Glomerular visceral epithelial cell (primary cell): ENCODE measurements at regions not wholly inside any gene's neighbourhood (a gene's known extent, or its start where the extent isn't known, plus 50 kb on each side); places are given as distances from the start of the nearest gene placed in this dataset.
"Not testable (repeated sequence)": the region's sequence is repeated elsewhere in the genome, so short reads cannot be mapped to it uniquely, and the experiment has no call there.

ENCODE experiments used
- DNase-seq: peaks from one replicate; pipeline ENCODE4 v3.0.0-alpha.2; 2016; ENCODE audit errors: extremely low spot score

- no peak for DNase-seq
Observed at GRCh38 chr2:16055848-16056580, 115.7 kb downstream of the MYCN start.

- no peak for DNase-seq
Observed at GRCh38 chr2:16053437-16054257, 113.3 kb downstream of the MYCN start.

- not testable (repeated sequence) for DNase-seq
Observed at GRCh38 chr2:16052571-16053052, 112.3 kb downstream of the MYCN start.

DNA sequence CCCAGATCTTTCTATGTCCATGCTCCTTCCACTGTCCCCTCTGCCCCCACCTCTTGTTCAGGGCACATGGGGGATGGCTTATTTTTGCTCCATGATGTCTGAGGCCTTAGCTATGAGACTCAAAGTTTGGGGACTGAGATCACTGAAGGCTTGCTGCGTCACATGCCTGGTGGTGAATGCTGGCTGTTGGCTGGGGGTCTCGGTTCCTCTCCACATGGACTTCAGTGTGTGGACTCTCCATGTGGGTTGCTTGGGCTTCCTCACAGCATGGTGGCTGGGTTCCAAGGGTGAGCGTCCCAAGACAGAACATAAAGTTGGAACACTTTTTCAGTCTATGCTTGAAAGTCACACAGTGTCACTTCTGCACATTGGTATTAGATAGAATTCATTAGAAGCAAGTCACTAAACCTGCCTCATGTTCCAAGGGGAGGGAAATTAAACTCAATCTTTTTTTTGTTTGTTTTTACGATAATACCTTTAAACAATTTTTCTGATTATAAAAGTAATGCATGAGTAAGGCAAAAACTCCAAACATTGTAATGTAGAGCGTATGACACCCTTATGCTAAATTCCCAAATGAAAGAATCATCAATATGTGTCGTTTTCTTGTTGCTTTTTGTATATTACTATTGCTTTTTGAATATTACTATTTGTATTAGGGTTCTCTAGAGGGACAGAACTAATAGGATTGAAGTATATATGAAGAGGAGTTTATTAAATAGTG lies 111.7 kb downstream of the MYCN start:
- no peak for DNase-seq

DNA sequence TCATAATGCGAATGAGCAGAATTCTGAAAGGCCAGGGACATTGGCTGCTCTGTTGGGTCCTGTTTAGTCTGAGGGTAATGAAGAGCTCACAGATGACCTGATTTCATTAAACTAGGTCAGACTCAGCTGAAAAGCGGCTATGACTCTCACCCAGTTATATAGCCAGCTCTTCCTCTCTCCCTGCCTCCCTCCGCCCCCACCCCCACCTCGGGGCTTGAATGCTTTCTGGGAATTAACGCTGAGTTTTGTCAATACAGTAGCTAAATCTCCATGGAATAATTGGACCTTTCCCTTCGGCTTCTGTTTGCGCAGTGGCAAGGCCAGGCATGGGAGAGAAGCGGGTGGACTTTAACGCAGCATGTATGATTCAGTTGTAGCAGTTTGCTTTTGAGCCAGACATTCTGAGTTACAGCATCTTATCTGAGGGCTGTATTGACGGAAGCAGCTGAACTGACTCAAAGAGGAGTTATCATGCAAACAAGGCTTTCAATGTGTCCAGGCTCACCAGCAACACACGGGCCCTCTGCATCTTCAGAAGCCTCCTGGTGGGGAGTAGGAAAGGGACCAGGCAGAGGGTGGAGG lies 110.6 kb downstream of the MYCN start:
- no peak for DNase-seq

DNA sequence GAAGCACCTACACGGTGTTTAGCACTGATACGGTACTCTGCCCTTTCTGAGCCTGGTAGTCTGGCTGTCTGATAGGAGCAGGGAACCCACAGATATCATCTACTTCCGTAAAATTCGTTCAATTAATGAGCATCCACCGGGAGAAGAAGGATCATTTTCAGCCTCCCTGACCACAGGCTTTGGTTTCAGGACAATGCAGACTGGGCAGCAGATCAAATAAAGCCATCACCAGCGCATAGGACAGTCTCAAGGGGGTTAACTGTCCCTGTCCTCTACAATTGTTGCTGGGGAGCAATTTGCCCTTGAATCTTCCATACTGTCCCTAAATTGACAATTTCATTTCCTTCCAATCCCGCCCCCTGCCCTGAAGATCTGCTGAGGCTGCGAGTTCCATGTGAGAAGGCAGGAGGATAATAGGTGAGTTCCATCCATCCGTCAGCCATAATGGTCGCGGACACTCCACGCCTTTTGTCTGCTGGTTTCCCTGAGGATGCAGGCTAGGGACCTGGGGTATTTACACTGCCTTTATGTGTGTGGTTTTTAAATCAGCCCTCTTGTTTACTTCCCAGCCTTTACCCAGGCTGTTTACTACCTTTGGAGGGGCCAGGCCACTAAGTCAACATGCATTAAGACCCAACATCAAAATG lies 110.0 kb downstream of the MYCN start:
- DNase-seq = no peak

GRCh38 chr2:16049406-16049805 lies 109.1 kb downstream of the MYCN start:
- DNase-seq = no peak

- no peak for DNase-seq
Observed at GRCh38 chr2:16048466-16048865, 108.1 kb downstream of the MYCN start.

DNA sequence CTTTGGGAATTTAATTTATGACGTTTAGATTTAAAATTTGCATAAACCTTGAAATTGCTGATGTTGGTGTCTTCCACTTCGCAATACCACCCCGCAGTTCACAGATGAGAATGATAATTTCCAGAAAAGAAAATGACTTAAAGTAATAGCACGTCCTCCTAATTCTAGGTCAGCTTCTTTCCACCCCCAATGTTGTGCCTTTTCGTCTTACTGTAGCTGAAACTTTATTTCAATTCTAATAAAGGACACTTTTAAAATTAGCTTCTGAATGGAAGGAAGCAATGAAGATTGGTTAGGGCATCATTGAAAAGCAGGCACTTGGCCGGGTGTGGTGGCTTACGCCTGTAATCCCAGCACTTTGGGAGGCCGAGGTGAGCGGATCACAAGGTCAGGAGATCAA lies 107.4 kb downstream of the MYCN start:
- DNase-seq = no peak

GRCh38 chr2:16046649-16047048 lies 106.3 kb downstream of the MYCN start:
- DNase-seq = no peak

DNA sequence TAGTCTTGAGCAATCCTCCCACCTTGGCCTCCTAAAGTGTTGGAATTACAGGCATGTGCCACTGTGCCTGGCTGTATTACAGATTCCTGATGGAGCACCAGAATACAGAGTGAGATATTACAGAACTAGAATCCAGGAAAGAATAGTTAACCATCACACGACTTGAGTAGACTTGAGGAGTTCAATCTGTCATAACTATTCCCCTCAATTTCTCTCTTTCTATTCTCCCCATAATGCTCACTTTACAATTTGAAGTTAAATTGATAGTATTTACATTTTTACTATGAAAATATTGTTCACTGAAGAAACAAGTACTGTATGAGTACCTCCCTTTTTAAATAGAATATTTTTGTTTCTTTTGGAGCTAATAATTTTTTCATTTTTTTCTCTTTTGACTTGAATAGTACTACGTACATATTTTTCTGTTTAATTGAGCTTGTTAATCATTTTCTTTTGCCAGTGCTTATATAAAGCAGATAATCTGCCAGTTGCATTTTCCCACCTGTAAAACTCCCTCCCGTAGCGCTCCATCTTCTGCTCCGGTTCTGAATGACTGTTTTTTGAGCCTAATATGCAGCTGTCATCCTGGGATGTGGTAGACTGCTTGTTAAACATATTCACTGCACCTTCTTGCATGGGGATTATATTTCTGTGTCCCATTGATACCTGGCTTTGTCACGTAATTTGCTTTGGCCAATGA lies 105.5 kb downstream of the MYCN start:
- no peak for DNase-seq

DNA sequence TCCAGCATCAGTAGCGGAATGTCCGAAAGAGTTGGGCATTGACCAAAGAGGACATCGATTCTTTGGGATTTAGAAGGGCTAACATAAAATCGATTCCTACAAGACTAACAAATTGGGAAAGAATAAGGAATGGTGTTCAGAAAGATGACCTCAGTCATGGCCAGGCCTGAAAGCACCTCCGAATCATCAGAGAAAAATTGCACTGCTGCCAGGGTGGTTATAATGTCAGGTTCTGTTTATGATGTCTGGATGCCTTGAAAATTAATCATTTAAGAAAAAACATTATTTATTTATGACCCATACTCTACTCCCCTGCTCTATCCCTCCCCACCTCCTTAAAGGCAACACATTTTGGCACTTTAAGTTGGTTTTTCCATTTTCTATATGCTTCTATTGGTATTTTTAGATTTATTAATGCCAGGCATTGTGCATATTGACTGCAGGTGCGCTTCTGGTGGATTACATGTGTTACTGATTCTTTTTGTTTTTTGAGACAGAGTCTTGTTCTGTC lies 104.7 kb downstream of the MYCN start:
- DNase-seq = no peak

DNA sequence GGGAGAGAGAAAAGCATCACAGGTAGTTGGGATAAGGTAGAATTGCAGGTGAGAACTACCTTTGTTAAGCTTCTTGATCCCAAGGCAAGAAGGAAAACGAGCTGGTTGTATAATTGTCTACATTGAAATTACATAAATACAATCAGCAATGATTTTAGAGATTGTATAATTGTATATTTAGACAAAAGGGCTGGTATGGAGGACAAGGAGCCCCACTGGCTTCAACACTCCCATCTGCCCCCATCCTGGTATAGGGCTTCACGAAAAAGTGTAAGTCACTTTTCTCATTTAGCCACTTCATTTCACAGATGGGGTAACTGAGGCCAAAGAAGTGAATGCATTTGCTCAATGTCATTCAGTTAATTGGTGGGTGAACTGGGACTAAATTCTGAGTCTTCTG lies 103.3 kb downstream of the MYCN start:
- no peak for DNase-seq

DNA sequence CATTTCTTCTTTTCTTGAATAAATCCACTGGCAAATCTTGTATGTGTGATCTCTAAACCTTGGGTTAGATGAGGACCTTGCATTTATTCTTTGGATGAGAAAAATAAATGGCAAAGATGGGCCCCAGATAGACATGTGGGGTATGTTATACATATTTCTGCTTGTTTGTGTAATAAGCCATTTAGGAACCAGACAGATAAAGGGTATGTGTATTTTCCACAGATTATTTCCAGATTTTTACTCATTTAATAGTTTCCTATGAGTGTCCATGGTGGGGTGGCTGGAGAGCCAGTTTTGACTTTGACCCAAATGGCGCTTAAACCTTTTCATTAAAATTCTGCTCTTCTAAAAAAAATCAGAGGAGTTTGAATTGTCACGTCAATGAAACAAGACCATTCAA lies 102.8 kb downstream of the MYCN start:
- DNase-seq = no peak

GRCh38 chr2:16042201-16042700 lies 101.9 kb downstream of the MYCN start:
- no peak for DNase-seq

- DNase-seq = no peak
Observed at GRCh38 chr2:16040271-16041010, 100.1 kb downstream of the MYCN start.

DNA sequence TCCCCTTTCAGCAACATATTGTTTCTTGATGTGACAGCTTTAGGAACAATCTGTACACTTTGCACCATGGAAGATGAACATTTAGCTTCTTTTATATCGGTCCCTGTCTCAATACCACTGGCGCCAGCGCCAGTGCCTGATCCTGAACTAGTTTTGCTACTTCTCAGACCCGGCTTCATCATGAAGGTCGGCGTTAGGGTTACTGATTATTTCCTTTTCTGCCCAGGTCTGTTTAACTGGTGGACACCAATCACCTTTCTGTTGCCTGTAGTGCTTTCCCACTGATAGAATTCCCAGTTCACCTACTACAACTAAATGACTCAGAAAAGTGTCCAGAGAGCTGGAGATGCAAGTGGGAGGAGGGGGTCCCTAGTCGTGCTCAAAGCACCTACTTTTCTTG lies 99.5 kb downstream of the MYCN start:
- DNase-seq = no peak

GRCh38 chr2:16039055-16039454 lies 98.7 kb downstream of the MYCN start:
- no peak for DNase-seq

- DNase-seq = no peak
Observed at GRCh38 chr2:16038621-16039020, 98.3 kb downstream of the MYCN start.
